ENCODE measurements at regions not wholly inside any gene's neighbourhood (a gene's known extent, or its start where the extent isn't known, plus 50 kb on each side); places are given as distances from the start of the nearest gene placed in this dataset.

DNA sequence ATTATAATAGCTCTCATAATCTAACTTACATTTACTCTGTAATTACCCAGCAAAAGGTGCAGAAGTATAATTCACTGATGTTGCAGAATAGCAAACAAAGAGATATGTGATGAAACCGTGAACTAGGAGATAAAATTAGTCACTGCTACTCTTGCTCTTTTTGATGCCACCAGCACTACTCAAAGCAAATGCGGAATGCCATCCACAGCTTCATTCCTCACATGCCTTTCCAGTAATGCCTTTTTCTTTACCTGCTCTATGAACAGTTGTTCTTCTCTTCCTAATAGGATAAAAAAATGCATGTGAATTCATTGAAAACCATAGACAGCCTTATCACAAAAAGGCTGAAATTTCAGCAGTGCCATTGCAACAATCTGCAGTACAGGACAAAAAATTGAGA lies 1129.5 kb downstream of the DIAPH3 start:
- DNase-seq (ENCODE audit: low spot score): no peak
- Histone ChIP-seq H3K36me3 (ENCODE audit: control insufficient read depth in 4 of 4, insufficient read depth in 3 of 4, low read depth in 1 of 4, low read length in 3 of 4) (no peaks in the 10 kb centered on the region), H3K27ac (ENCODE audit: low read depth in 1 of 2, low read length in 2 of 2) (no peak overlapping the region), H3K9ac (ENCODE audit: low read depth in 1 of 2, low read length in 2 of 2) (no peak overlapping the region), H3K4me3 (ENCODE audit: low read depth in 1 of 3, low read length in 3 of 3) (no peak overlapping the region), H3K4me1 (ENCODE audit: control insufficient read depth in 4 of 4, insufficient read depth in 4 of 4, low read length in 3 of 4) (no peaks in the 10 kb centered on the region), H3K9me3 (ENCODE audit: control insufficient read depth in 4 of 4, low read length in 3 of 4) (no peaks in the 10 kb centered on the region), H3K27me3 (ENCODE audit: control insufficient read depth in 4 of 4, insufficient read depth in 4 of 4, low read length in 3 of 4) (no peaks in the 10 kb centered on the region)
- TF ChIP-seq HNF4G (IDR thresholded peaks at IDR 0.05) (no peak), FOXA1 (IDR thresholded peaks at IDR 0.05) (no peak), GABPA (IDR thresholded peaks at IDR 0.05 in 1 of 2, conservative IDR thresholded peaks at IDR 0.05 in 1 of 2) (no peak), RXRA (IDR thresholded peaks at IDR 0.05) (no peak)
- TF ChIP-seq, protein P1, sequence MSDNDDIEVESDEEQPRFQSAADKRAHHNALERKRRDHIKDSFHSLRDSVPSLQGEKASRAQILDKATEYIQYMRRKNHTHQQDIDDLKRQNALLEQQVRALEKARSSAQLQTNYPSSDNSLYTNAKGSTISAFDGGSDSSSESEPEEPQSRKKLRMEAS (IDR thresholded peaks at IDR 0.05): no peak
- TF ChIP-seq, protein P2, sequence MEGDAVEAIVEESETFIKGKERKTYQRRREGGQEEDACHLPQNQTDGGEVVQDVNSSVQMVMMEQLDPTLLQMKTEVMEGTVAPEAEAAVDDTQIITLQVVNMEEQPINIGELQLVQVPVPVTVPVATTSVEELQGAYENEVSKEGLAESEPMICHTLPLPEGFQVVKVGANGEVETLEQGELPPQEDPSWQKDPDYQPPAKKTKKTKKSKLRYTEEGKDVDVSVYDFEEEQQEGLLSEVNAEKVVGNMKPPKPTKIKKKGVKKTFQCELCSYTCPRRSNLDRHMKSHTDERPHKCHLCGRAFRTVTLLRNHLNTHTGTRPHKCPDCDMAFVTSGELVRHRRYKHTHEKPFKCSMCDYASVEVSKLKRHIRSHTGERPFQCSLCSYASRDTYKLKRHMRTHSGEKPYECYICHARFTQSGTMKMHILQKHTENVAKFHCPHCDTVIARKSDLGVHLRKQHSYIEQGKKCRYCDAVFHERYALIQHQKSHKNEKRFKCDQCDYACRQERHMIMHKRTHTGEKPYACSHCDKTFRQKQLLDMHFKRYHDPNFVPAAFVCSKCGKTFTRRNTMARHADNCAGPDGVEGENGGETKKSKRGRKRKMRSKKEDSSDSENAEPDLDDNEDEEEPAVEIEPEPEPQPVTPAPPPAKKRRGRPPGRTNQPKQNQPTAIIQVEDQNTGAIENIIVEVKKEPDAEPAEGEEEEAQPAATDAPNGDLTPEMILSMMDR (IDR thresholded peaks at IDR 0.05; ENCODE audit: low read depth, low read length, missing input control): no peak
- 76% methylated on average over 2 of the region's 2 CpGs for WGBS

DNA sequence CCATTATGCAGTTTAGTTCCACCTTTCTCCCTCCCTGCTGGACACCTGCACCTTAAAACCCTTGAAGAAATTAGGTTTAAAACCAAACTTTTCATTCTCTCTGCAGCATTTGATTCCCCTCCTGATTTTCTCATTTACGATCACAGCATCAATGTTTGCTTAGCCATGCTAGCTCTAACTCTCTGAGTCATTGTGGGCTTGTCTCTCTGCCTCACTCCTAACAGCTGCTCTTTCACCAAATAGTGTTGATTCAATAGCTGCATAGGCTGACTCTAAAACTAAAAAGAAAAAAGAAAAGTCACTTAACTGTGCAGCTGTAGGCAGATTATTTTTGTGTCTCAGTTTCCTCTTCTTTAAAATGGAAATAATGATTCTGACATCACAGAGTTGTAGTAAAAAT lies 1124.9 kb downstream of the DIAPH3 start:
- WGBS: 52% methylated on average over 1 of the region's 1 CpG
- H3K9me3 ChIP-seq (ENCODE audit: control insufficient read depth in 4 of 4, low read length in 3 of 4): no peaks in the 10 kb centered on the region
- no peak for DNase-seq (ENCODE audit: low spot score)
- H3K4me1 ChIP-seq (ENCODE audit: control insufficient read depth in 4 of 4, insufficient read depth in 4 of 4, low read length in 3 of 4): no peaks in the 10 kb centered on the region
- H3K9ac ChIP-seq (ENCODE audit: low read depth in 1 of 2, low read length in 2 of 2): no peak overlapping the region
- TF ChIP-seq TAF1 (conservative IDR thresholded peaks at IDR 0.05) (no peak), HNF4A (conservative IDR thresholded peaks at IDR 0.05) (no peak), SP1 (IDR thresholded peaks at IDR 0.05) (no peak), GABPA (IDR thresholded peaks at IDR 0.05 in 1 of 2, conservative IDR thresholded peaks at IDR 0.05 in 1 of 2) (no peak), JUND (IDR thresholded peaks at IDR 0.05) (no peak), HNF4G (IDR thresholded peaks at IDR 0.05) (no peak), RXRA (IDR thresholded peaks at IDR 0.05) (no peak), FOXA2 (IDR thresholded peaks at IDR 0.05) (no peak), EGR1 (IDR thresholded peaks at IDR 0.05; ENCODE audit: low read depth in 2 of 2) (no peak), NR2F2 (IDR thresholded peaks at IDR 0.05) (no peak)
- TF ChIP-seq, protein P3, sequence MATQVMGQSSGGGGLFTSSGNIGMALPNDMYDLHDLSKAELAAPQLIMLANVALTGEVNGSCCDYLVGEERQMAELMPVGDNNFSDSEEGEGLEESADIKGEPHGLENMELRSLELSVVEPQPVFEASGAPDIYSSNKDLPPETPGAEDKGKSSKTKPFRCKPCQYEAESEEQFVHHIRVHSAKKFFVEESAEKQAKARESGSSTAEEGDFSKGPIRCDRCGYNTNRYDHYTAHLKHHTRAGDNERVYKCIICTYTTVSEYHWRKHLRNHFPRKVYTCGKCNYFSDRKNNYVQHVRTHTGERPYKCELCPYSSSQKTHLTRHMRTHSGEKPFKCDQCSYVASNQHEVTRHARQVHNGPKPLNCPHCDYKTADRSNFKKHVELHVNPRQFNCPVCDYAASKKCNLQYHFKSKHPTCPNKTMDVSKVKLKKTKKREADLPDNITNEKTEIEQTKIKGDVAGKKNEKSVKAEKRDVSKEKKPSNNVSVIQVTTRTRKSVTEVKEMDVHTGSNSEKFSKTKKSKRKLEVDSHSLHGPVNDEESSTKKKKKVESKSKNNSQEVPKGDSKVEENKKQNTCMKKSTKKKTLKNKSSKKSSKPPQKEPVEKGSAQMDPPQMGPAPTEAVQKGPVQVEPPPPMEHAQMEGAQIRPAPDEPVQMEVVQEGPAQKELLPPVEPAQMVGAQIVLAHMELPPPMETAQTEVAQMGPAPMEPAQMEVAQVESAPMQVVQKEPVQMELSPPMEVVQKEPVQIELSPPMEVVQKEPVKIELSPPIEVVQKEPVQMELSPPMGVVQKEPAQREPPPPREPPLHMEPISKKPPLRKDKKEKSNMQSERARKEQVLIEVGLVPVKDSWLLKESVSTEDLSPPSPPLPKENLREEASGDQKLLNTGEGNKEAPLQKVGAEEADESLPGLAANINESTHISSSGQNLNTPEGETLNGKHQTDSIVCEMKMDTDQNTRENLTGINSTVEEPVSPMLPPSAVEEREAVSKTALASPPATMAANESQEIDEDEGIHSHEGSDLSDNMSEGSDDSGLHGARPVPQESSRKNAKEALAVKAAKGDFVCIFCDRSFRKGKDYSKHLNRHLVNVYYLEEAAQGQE (IDR thresholded peaks at IDR 0.05): no peak
- TF ChIP-seq, protein P2 (IDR thresholded peaks at IDR 0.05; ENCODE audit: low read depth, low read length, missing input control): no peak
- TF ChIP-seq, protein P1 (IDR thresholded peaks at IDR 0.05): no peak
- TF ChIP-seq, protein P4, sequence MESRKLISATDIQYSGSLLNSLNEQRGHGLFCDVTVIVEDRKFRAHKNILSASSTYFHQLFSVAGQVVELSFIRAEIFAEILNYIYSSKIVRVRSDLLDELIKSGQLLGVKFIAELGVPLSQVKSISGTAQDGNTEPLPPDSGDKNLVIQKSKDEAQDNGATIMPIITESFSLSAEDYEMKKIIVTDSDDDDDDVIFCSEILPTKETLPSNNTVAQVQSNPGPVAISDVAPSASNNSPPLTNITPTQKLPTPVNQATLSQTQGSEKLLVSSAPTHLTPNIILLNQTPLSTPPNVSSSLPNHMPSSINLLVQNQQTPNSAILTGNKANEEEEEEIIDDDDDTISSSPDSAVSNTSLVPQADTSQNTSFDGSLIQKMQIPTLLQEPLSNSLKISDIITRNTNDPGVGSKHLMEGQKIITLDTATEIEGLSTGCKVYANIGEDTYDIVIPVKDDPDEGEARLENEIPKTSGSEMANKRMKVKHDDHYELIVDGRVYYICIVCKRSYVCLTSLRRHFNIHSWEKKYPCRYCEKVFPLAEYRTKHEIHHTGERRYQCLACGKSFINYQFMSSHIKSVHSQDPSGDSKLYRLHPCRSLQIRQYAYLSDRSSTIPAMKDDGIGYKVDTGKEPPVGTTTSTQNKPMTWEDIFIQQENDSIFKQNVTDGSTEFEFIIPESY (IDR thresholded peaks at IDR 0.05): no peak
- TF ChIP-seq, protein P5, sequence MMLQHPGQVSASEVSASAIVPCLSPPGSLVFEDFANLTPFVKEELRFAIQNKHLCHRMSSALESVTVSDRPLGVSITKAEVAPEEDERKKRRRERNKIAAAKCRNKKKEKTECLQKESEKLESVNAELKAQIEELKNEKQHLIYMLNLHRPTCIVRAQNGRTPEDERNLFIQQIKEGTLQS (IDR thresholded peaks at IDR 0.05): no peak
- no peak overlapping the region for H3K27ac ChIP-seq (ENCODE audit: low read depth in 1 of 2, low read length in 2 of 2)
- H3K4me3 ChIP-seq (ENCODE audit: low read depth in 1 of 3, low read length in 3 of 3): no peak overlapping the region
- H3K27me3 ChIP-seq (ENCODE audit: control insufficient read depth in 4 of 4, insufficient read depth in 4 of 4, low read length in 3 of 4): no peaks in the 10 kb centered on the region
- H3K36me3 ChIP-seq (ENCODE audit: control insufficient read depth in 4 of 4, insufficient read depth in 3 of 4, low read depth in 1 of 4, low read length in 3 of 4): no peaks in the 10 kb centered on the region
